K562 (cell line): ENCODE measurements at regions not wholly inside any gene's neighbourhood (a gene's known extent, or its start where the extent isn't known, plus 50 kb on each side); places are given as distances from the start of the nearest gene placed in this dataset.

Experiments used
- ATAC-seq: fragments of 200-7000 bp; cut with Tn5 transposase; 3 replicates; pipeline ENCODE4 v1.9.1; 2020; ENCODE audit warnings: moderate library complexity
- BruUV-seq: library from RNA; stranded (reverse); fragments of 400-500 nt; replicated peaks from 2 replicates; lab custom pipeline; 2021; lab: Mats Ljungman, UMichigan
- CTCF ChIA-PET: fragments of 300-600 bp; formaldehyde crosslinking; extraction: SDS; loops from one replicate; lab custom pipeline; 2021; ENCODE audit warnings: low intra/inter-chr PET ratio; lab: Yijun Ruan, JAX
- POLR2A ChIA-PET: fragments of 300-600, 350-650 bp; sonication (Branson Sonifier 250); formaldehyde crosslinking; extraction: SDS; loops from one replicate; lab custom pipeline; 2021; ENCODE audit warnings: antibody characterized with exemption, inconsistent platforms; lab: Yijun Ruan, JAX
- DNase-seq, 4 experiments: peaks; one replicate each; pipeline versions ENCODE4 v3.0.0 to v3.0.0-alpha.2; 2011 to 2018; ENCODE audit warnings: low spot score in 3 of 4, mixed read lengths in 3 of 4; ENCODE audit errors: extremely low read depth in 1 of 4
- FAIRE-seq: peaks from 2 replicates; lab custom pipeline; 2011; peaks lifted over from hg19 to GRCh38; lab: Jason Lieb, UNC
- H2AFZ ChIP-seq: 2 replicates; pipeline ENCODE4 v1.6.0; 2011; ENCODE audit warnings: low read depth, low read length, control low read depth, inconsistent platforms
- H3K27ac ChIP-seq: fragments of 200-600 bp; 3 replicates; pipeline ENCODE4 v1.8.0; 2011; ENCODE audit warnings: low read depth, mild to moderate bottlenecking, control low read depth, inconsistent platforms, low read length, moderate library complexity, mixed read lengths; ENCODE audit errors: extremely low read depth
- H3K27me3 ChIP-seq, 2 experiments: fragments of 300-600 bp in 1 of 2; 2 replicates in 1 of 2; 3 replicates in 1 of 2; pipeline versions ENCODE4 v1.6.0 to v1.8.0; 2011; ENCODE audit warnings: inconsistent platforms in 2 of 2, low read length in 2 of 2, mild to moderate bottlenecking in 1 of 2, mixed read lengths in 1 of 2, moderate library complexity in 1 of 2; ENCODE audit not compliant: control insufficient read depth in 2 of 2, insufficient read depth in 2 of 2
- H3K36me3 ChIP-seq: fragments of 300-600 bp; 3 replicates; pipeline ENCODE4 v1.8.0; 2011; ENCODE audit warnings: mild to moderate bottlenecking, low read length, inconsistent platforms; ENCODE audit not compliant: control insufficient read depth, insufficient read depth
- H3K4me1 ChIP-seq, 2 experiments: fragments of 200-600 bp in 1 of 2; replicated peaks in 1 of 2; 2 replicates in 1 of 2; 3 replicates in 1 of 2; pipeline versions ENCODE4 v1.5.1 to v1.8.0; 2011; ENCODE audit warnings: inconsistent platforms in 2 of 2, low read length in 2 of 2, mild to moderate bottlenecking in 1 of 2, mixed read lengths in 1 of 2, moderate library complexity in 1 of 2; ENCODE audit not compliant: control insufficient read depth in 2 of 2, insufficient read depth in 2 of 2
- H3K4me2 ChIP-seq: 2 replicates; pipeline ENCODE4 v1.6.1; 2011; ENCODE audit warnings: low read length, control low read depth, inconsistent platforms, mixed read lengths; ENCODE audit not compliant: insufficient read depth
- H3K4me3 ChIP-seq: fragments of 200-600 bp; sonication (generic), shearing (Covaris generic); 2 replicates; pipeline ENCODE4 v1.5.1; 2016; ENCODE audit warnings: control low read depth, inconsistent platforms
- H3K79me2 ChIP-seq: fragments of 200-600 bp; 3 replicates; pipeline ENCODE4 v1.8.0; 2011; ENCODE audit warnings: low read length, inconsistent platforms; ENCODE audit not compliant: control insufficient read depth, insufficient read depth
- H3K9ac ChIP-seq, 2 experiments: 2 replicates each; pipeline versions ENCODE4 v1.6.0 to v1.6.1; 2011; ENCODE audit warnings: low read depth in 2 of 2, low read length in 2 of 2, control low read depth in 1 of 2, inconsistent platforms in 1 of 2, mild to moderate bottlenecking in 1 of 2, mixed read lengths in 1 of 2; ENCODE audit not compliant: insufficient read depth in 1 of 2
- H3K9me1 ChIP-seq: one replicate; pipeline ENCODE4 v1.6.0; 2011; ENCODE audit warnings: inconsistent platforms, mild to moderate bottlenecking, low read length, moderate library complexity; ENCODE audit not compliant: control insufficient read depth, insufficient read depth
- H3K9me3 ChIP-seq: replicated peaks from 2 replicates; pipeline ENCODE4 v1.5.1; 2011; ENCODE audit warnings: low read depth, low read length, inconsistent platforms; ENCODE audit not compliant: control insufficient read depth, insufficient read depth
- H4K20me1 ChIP-seq: replicated peaks from 2 replicates; pipeline ENCODE4 v1.6.1; 2011; ENCODE audit warnings: low read length, inconsistent platforms, mixed read lengths; ENCODE audit not compliant: control insufficient read depth, insufficient read depth
- CHCHD3 ChIP-seq: fragments of 250-450 bp; sonication (Bioruptor Pico); IDR thresholded peaks from 2 replicates; pipeline ENCODE4 v2.1.2; 2022; ENCODE audit warnings: mild to moderate bottlenecking
- CHD1 ChIP-seq: fragments of 200-600 bp; sonication (generic); IDR thresholded peaks from one replicate; pipeline ENCODE4 v1.6.1; 2012; ENCODE audit warnings: mild to moderate bottlenecking, moderate library complexity, low read length, inconsistent platforms
- CXXC5 ChIP-seq: fragments of 250-450 bp; sonication (Bioruptor Pico); IDR thresholded peaks from 2 replicates; pipeline ENCODE4 v1.8.0; 2022; ENCODE audit warnings: inconsistent platforms, mild to moderate bottlenecking, moderate library complexity
- HNRNPH1 ChIP-seq: fragments of 200-400 bp; formaldehyde crosslinking; optimal IDR thresholded peaks from 2 replicates; pipeline ENCODE3; 2017; ENCODE audit warnings: low read depth, mild to moderate bottlenecking, low read length, moderate library complexity
- MAFF ChIP-seq: IDR thresholded peaks from 2 replicates; pipeline ENCODE4 v1.6.1; 2012; ENCODE audit warnings: low read length, improper control_type of control experiment
- MAFG ChIP-seq: fragments of 450-650 bp; conservative IDR thresholded peaks from 2 replicates; pipeline ENCODE4 v1.6.1; 2016; ENCODE audit warnings: missing genetic modification characterization, missing compliant biosample characterization
- MAFK ChIP-seq: IDR thresholded peaks from 2 replicates; pipeline ENCODE4 v1.6.1; 2011; ENCODE audit warnings: low read length, improper control_type of control experiment
- NFE2 ChIP-seq: IDR thresholded peaks from 2 replicates; pipeline ENCODE4 v1.6.1; 2014; ENCODE audit warnings: antibody characterized with exemption, low read depth
- PHB2 ChIP-seq: fragments of 450-650 bp; IDR thresholded peaks from 2 replicates; pipeline ENCODE4 v1.6.1; 2017; ENCODE audit warnings: low read depth
- PRMT5 ChIP-seq: sonication (generic); formaldehyde crosslinking; IDR thresholded peaks from 2 replicates; pipeline ENCODE4 v1.5.0; 2020; ENCODE audit warnings: missing genetic modification reagents
- TCFL5 ChIP-seq: fragments of 250-450 bp; sonication (Bioruptor Pico); conservative IDR thresholded peaks from 2 replicates; pipeline ENCODE4 v1.6.1; 2021; ENCODE audit warnings: mild to moderate bottlenecking, moderate library complexity, matching md5 sums
- WGBS: fragments of 100-300 bp; shearing (Covaris generic); methylation state at CpG from one replicate; pipeline ENCODE4 v1.1.6; 2016; ENCODE audit warnings: low coverage, mixed read lengths; ENCODE audit not compliant: insufficient coverage; ENCODE audit errors: missing lambda C conversion rate; 5-methylcytosine and 5-hydroxymethylcytosine counted together
- in situ Hi-C: fragments of 300-500 bp; cut with MboI; formaldehyde crosslinking; loops from 4 replicates; pipeline ENCODE4 v1.15.0; 2018; ENCODE audit warnings: inconsistent platforms, mixed read lengths
- intact Hi-C: fragments of 100-400 bp; cut with micrococcal nuclease; formaldehyde crosslinking; loops from 2 replicates; pipeline ENCODE4 v1.14.2; 2022

DNA sequence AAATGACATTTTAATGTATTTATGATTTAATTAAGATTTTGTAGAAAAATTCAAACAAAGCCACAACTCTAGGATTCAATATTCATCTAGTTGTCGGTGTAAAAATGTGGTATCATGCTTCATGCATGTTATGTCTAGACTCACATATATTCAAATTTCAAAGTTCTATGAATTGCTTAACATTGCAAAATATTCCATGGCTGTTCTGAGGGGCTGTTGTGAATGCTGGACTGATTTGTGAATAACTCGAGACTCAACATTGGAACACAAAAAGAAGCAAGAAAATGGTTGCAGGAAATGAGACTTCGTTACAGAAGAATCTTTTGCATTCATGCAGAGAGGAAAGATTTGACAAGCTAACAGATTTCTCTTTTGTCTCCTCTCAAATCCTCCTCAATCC lies 705.9 kb downstream of the DHX35 start:
- intact Hi-C loops (no loop called here), in situ Hi-C loops (no loop called here)
- FAIRE-seq (no peak), ATAC-seq (no peak), DNase-seq (no peak)
- Histone ChIP-seq H3K36me3 (no peaks in the 10 kb centered on the region), H3K4me3 (no peak overlapping the region), H3K9me1 (no peaks in the 10 kb centered on the region), H3K9ac (no peak overlapping the region), H3K9me3 (0 out of 2 replicates have a peak, but pooled peaks cover 2% of the 10 kb centered on the region), H4K20me1 (no peaks in the 10 kb centered on the region), H3K79me2 (no peaks in the 10 kb centered on the region), H2AFZ (no peak overlapping the region), H3K4me1 (no peaks in the 10 kb centered on the region), H3K27me3 (no peaks in the 10 kb centered on the region), H3K4me2 (no peak overlapping the region), H3K27ac (no peak overlapping the region)
- no TSS peak for BruUV-seq
- TF ChIP-seq CHD1, result no peak
- POLR2A ChIA-PET, result no interaction called here
- CTCF ChIA-PET, result no interaction called here
- WGBS, result 0% methylated on average over 3 of the region's 3 CpGs

DNA sequence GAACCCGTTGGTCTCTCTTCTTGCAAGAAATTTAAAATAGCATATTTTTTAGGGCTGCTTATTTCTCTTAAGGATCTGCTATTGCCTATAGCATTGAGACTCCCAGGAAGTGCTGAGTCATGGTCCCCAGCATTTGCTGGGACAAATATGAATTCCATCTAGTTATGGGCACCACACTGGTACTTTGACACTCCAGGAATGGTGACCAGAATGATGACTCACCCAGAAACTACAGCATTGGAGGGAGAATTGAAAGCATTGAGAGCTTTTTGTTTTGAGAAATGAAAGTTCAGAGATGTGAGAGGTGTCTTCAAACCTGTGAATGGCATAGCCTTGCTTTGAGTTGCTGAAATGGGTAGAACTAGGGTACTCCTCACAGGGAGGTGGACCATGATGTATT lies 699.7 kb downstream of the DHX35 start:
- ATAC-seq, result no peak
- CTCF ChIA-PET, result no interaction called here
- Histone ChIP-seq H3K79me2 (no peaks in the 10 kb centered on the region), H3K4me2 (no peak overlapping the region), H4K20me1 (no peaks in the 10 kb centered on the region), H3K4me3 (no peak overlapping the region), H3K4me1 (no peaks in the 10 kb centered on the region), H2AFZ (no peak overlapping the region), H3K36me3 (no peaks in the 10 kb centered on the region), H3K27ac (no peak overlapping the region), H3K9ac (no peak overlapping the region), H3K9me1 (no peaks in the 10 kb centered on the region), H3K9me3 (no peaks in the 10 kb centered on the region), H3K27me3 (no peaks in the 10 kb centered on the region)
- 0% methylated on average over 1 of the region's 1 CpG for WGBS
- no peak for FAIRE-seq
- in situ Hi-C loops (no loop called here), intact Hi-C loops (no loop called here)
- POLR2A ChIA-PET, result no interaction called here
- DNase-seq, result no peak
- no TSS peak for BruUV-seq
- TF ChIP-seq TCFL5 (CRISPR knock-in tag), result no peak
- TF ChIP-seq HNRNPH1, result no peak
- no peak for TF ChIP-seq CXXC5
- no peak for TF ChIP-seq CHCHD3 (CRISPR knock-in tag)
- peak; percentile 42 for TF ChIP-seq MAFF
- TF ChIP-seq MAFG (tag), result peak; percentile 46; the same call in 1 of the 2 replicates
- no peak for TF ChIP-seq PRMT5
- peak; percentile 26; the same call in 1 of the 2 replicates for TF ChIP-seq MAFK
- TF ChIP-seq NFE2, result 0 out of 2 replicates have a peak, but pooled peaks have one; percentile 6
- no peak for TF ChIP-seq PHB2
